PFSK-1 (cell line): ENCODE measurements at regions not wholly inside any gene's neighbourhood (a gene's known extent, or its start where the extent isn't known, plus 50 kb on each side); places are given as distances from the start of the nearest gene placed in this dataset.

Experiments
- FOXP2 ChIP-seq: optimal IDR thresholded peaks from 2 replicates; pipeline ENCODE3; 2011; ENCODE audit warnings: borderline replicate concordance, control low read depth, inconsistent platforms; ENCODE audit not compliant: insufficient read depth; ENCODE audit errors: extremely low read length, extremely low read depth
- POLR2AphosphoS5 ChIP-seq: IDR thresholded peaks from 2 replicates; pipeline ENCODE4 v1.6.1; 2012; ENCODE audit warnings: low read depth, mild to moderate bottlenecking, control low read depth, low read length, moderate library complexity
- SIN3A ChIP-seq: IDR thresholded peaks from 2 replicates; pipeline ENCODE4 v1.6.1; 2012; ENCODE audit warnings: mild to moderate bottlenecking, low read length, moderate library complexity, borderline replicate concordance; ENCODE audit not compliant: insufficient read depth
- TAF1 ChIP-seq: IDR thresholded peaks from 2 replicates; pipeline ENCODE4 v1.6.1; 2012; ENCODE audit warnings: low read length, control low read depth, borderline replicate concordance; ENCODE audit not compliant: insufficient read depth
- TF ChIP-seq, protein P1 (sequence below), 2 experiments: IDR thresholded peaks; 2 replicates each; pipeline versions ENCODE4 v1.6.1 to v1.8.0; 2011 to 2012; ENCODE audit warnings: low read depth in 2 of 2, low read length in 2 of 2, control low read depth in 1 of 2, inconsistent platforms in 1 of 2, mild to moderate bottlenecking in 1 of 2, moderate library complexity in 1 of 2; ENCODE audit not compliant: insufficient read depth in 1 of 2

DNA sequence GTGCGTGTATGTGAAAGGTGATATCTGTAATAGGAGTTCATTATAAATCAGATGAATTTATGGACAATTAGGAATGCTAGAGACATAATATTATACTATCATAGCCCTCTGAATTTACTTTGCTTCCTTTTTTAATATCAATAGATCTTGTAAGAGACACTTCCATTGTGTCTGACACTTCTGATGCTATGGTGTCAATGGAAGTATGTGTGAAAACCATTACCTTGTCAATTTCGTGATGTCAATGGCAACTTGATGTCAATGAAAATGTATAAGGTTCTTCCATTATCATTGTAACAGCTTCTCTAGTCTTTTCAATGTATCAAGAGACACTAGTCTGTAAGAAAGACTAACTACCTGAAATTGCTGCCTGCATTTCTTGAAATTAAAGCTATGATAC lies 296.8 kb upstream of the DPYD start:
- TF ChIP-seq, protein P1, sequence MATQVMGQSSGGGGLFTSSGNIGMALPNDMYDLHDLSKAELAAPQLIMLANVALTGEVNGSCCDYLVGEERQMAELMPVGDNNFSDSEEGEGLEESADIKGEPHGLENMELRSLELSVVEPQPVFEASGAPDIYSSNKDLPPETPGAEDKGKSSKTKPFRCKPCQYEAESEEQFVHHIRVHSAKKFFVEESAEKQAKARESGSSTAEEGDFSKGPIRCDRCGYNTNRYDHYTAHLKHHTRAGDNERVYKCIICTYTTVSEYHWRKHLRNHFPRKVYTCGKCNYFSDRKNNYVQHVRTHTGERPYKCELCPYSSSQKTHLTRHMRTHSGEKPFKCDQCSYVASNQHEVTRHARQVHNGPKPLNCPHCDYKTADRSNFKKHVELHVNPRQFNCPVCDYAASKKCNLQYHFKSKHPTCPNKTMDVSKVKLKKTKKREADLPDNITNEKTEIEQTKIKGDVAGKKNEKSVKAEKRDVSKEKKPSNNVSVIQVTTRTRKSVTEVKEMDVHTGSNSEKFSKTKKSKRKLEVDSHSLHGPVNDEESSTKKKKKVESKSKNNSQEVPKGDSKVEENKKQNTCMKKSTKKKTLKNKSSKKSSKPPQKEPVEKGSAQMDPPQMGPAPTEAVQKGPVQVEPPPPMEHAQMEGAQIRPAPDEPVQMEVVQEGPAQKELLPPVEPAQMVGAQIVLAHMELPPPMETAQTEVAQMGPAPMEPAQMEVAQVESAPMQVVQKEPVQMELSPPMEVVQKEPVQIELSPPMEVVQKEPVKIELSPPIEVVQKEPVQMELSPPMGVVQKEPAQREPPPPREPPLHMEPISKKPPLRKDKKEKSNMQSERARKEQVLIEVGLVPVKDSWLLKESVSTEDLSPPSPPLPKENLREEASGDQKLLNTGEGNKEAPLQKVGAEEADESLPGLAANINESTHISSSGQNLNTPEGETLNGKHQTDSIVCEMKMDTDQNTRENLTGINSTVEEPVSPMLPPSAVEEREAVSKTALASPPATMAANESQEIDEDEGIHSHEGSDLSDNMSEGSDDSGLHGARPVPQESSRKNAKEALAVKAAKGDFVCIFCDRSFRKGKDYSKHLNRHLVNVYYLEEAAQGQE (IDR thresholded peaks at IDR 0.05; ENCODE audit: insufficient read depth in 1 of 2, low read depth in 2 of 2, low read length in 2 of 2) = no peak
- no peak for TF ChIP-seq SIN3A
- TF ChIP-seq FOXP2 = no peak
- TF ChIP-seq TAF1 = no peak
- no peak for TF ChIP-seq POLR2AphosphoS5

DNA sequence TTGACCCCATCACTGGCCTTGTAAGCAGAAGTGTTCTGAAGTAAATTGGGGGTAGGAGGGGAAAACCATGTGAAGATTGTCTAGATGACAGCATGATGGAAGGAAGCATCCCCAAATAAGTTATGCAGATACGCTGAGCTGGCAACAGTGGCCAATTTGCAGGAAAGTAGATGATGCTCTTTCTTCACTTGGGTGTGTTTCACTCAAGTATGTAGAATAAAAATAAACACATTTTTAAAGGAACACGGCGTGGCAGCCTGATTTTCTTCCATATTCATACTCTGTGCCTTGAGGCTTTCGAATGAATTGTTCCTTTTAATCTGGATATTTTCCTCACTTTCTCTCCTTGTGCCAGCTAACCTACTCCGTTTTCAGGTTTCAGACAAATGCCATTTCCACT lies 295.5 kb upstream of the DPYD start:
- TF ChIP-seq POLR2AphosphoS5 = no peak
- no peak for TF ChIP-seq SIN3A
- TF ChIP-seq, protein P1 (IDR thresholded peaks at IDR 0.05; ENCODE audit: insufficient read depth in 1 of 2, low read depth in 2 of 2, low read length in 2 of 2) = no peak
- TF ChIP-seq TAF1 = no peak
- TF ChIP-seq FOXP2 = no peak

DNA sequence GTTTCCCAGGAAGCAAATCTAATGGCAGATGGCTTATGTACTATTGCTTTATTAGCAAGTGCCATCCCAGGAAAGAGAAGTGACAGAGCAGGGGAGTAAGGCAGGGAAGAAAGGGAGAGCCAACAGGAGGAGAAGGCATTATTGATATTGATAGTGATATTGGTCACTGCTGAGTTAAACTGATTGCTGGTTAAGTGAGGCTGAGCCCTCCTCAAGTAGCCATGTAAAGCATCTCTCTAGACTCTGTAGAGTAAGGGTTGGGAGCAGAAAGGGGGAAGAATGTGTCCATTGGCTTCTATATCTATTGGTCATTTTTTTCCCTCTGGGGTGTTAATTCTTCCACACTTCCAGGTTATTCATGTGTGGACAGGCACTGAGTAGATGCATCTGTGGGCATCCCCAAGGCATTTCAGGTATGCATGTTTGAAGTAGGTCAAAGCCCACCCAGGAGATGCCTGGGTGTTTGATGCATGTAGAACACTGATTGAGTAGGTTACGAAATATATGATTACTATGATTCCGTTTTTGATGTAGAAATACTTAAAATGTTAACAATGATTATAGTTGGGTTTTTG lies 290.5 kb upstream of the DPYD start:
- TF ChIP-seq TAF1 (no peak), SIN3A (no peak), FOXP2 (no peak), POLR2AphosphoS5 (no peak)
- TF ChIP-seq, protein P1 (IDR thresholded peaks at IDR 0.05; ENCODE audit: insufficient read depth in 1 of 2, low read depth in 2 of 2, low read length in 2 of 2) = no peak

DNA sequence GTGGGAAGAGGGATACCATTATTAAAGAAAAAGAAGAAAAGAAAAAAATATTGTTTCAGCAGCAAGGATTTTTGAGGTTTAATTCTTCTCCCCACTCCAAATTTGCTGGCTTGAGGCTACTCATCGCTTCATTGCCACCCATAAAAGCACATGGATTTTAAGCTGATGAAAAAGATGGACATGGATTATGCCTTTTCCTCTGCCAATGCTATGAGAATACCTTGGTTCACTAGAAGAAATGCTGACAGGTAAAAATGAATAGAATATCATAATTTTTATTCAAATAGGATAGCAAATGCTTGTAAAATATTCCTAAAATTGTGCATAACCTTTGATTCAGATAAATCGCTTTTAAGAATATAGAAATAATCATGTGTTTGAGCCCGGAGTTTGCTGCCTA lies 289.7 kb upstream of the DPYD start:
- TF ChIP-seq SIN3A (no peak), FOXP2 (no peak), TAF1 (no peak), POLR2AphosphoS5 (no peak)
- TF ChIP-seq, protein P1 (IDR thresholded peaks at IDR 0.05; ENCODE audit: insufficient read depth in 1 of 2, low read depth in 2 of 2, low read length in 2 of 2) = no peak

DNA sequence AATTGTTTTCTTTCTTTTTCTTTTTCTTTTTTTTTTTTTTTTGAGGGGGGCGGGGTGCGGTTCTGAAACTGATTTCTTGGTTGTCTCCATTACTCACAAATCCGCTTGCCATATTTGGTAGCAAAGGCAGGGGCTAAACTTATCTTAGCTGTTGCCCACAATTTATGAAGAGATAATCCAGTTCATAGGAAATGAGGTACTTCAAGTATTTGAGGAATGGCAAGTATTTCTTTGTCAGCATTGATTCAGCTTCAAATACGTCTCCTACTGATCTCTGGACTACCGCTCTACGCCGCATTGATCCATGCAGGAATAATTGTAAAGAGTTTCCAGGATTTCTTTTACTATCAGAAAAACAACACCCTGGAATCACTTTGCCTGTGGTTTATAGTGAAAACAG lies 289.2 kb upstream of the DPYD start:
- no peak for TF ChIP-seq POLR2AphosphoS5
- no peak for TF ChIP-seq TAF1
- TF ChIP-seq, protein P1 (IDR thresholded peaks at IDR 0.05; ENCODE audit: insufficient read depth in 1 of 2, low read depth in 2 of 2, low read length in 2 of 2) = no peak
- no peak for TF ChIP-seq FOXP2
- TF ChIP-seq SIN3A = no peak
